ENCODE measurements at regions not wholly inside any gene's neighbourhood (a gene's known extent, or its start where the extent isn't known, plus 50 kb on each side); places are given as distances from the start of the nearest gene placed in this dataset.

DNA sequence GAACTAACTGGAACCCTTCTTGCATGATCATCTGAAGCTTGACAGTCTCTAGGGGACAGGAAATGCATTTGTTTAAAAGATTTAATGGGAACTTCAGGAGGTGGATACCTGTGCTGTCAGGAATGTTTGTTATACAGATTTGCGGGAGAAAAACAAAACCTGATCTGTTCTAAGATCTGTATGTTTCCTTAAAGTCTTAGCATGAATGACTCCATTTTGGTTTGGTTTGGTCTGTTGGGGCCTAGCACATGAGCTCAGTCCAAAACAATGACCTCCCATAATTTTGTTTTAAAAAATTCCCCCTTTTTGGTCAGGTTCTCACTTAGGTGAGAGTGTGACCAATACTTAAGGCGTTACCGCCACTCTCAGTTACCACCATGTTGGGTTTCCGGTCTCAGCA, 138.7 kb downstream of the AKR1D1 start:
- Histone ChIP-seq H2AFZ (ENCODE audit: control insufficient read depth, low read depth, low read length) (no peak overlapping the region), H3K79me2 (ENCODE audit: control insufficient read depth, insufficient read depth, low read length) (no peaks in the 10 kb centered on the region), H3K9me3 (replicated peaks; ENCODE audit: control insufficient read depth, insufficient read depth, low read length) (no peaks in the 10 kb centered on the region), H3K4me3 (no peak overlapping the region), H3K36me3 (ENCODE audit: control insufficient read depth in 2 of 2, insufficient read depth in 2 of 2, low read length in 1 of 2) (no peaks in the 10 kb centered on the region), H3K4me2 (ENCODE audit: control insufficient read depth, insufficient read depth) (no peak overlapping the region), H3K27me3 (replicated peaks in 1 of 2; ENCODE audit: control insufficient read depth in 2 of 2, insufficient read depth in 2 of 2, low read length in 1 of 2) (no peaks in the 10 kb centered on the region), H4K20me1 (ENCODE audit: control insufficient read depth, insufficient read depth) (no peaks in the 10 kb centered on the region), H3K4me1 (ENCODE audit: control insufficient read depth, insufficient read depth, low read length) (no peaks in the 10 kb centered on the region), H3K27ac (ENCODE audit: control insufficient read depth, insufficient read depth) (no peak overlapping the region), H3K9ac (ENCODE audit: control insufficient read depth, insufficient read depth, low read length) (no peak overlapping the region)
- no TSS peak for BruUV-seq (replicated peaks)
- ChIA-PET POLR2A (no interaction called here), CTCF (interaction anchor here (1.0 kb wide), 1 partner anchor 53 kb away, joined by 3 read pairs; no protein-coding TSS in a partner anchor), RAD21 (ENCODE audit: unreplicated experiment) (no interaction called here), SMC1A (ENCODE audit: uncharacterized antibody, unreplicated experiment) (no interaction called here)
- intact Hi-C loops (cut with micrococcal nuclease; ENCODE audit: unreplicated experiment) (no loop called here), in situ Hi-C loops (cut with MboI) (no loop called here)
- no peak for DNase-seq (ENCODE audit: low read depth, low spot score)
- WGBS (ENCODE audit: insufficient coverage, insufficient replicate concordance, low lambda C conversion rate, missing lambda C conversion rate), result 59% methylated on average over 4 of the region's 4 CpGs
- ATAC-seq, result no peak
- FAIRE-seq, result no peak
- TF ChIP-seq, protein P1, sequence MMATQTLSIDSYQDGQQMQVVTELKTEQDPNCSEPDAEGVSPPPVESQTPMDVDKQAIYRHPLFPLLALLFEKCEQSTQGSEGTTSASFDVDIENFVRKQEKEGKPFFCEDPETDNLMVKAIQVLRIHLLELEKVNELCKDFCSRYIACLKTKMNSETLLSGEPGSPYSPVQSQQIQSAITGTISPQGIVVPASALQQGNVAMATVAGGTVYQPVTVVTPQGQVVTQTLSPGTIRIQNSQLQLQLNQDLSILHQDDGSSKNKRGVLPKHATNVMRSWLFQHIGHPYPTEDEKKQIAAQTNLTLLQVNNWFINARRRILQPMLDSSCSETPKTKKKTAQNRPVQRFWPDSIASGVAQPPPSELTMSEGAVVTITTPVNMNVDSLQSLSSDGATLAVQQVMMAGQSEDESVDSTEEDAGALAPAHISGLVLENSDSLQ (IDR thresholded peaks at IDR 0.05), result no peak
- TF ChIP-seq ZBTB4 (CRISPR knock-in tag; IDR thresholded peaks at IDR 0.05) (no peak), HDGF (IDR thresholded peaks at IDR 0.05) (no peak), ZNF384 (IDR thresholded peaks at IDR 0.05; ENCODE audit: borderline replicate concordance, low read depth, low read length) (no peak), CBFB (IDR thresholded peaks at IDR 0.05; ENCODE audit: low read depth) (no peak), CHD2 (IDR thresholded peaks at IDR 0.05; ENCODE audit: borderline replicate concordance, low read depth, low read length) (no peak), NFYB (IDR thresholded peaks at IDR 0.05; ENCODE audit: insufficient read depth, low read depth, low read length) (no peak), TCF12 (IDR thresholded peaks at IDR 0.05; ENCODE audit: low read depth, low read length) (no peak), CBX3 (IDR thresholded peaks at IDR 0.05; ENCODE audit: borderline replicate concordance, low read depth) (no peak), ZNF24 (IDR thresholded peaks at IDR 0.05) (no peak), POLR2A (IDR thresholded peaks at IDR 0.05; ENCODE audit: low read depth, low read length) (no peak), ZNF207 (IDR thresholded peaks at IDR 0.05; ENCODE audit: borderline replicate concordance) (no peak)
- TF ChIP-seq, protein P2, sequence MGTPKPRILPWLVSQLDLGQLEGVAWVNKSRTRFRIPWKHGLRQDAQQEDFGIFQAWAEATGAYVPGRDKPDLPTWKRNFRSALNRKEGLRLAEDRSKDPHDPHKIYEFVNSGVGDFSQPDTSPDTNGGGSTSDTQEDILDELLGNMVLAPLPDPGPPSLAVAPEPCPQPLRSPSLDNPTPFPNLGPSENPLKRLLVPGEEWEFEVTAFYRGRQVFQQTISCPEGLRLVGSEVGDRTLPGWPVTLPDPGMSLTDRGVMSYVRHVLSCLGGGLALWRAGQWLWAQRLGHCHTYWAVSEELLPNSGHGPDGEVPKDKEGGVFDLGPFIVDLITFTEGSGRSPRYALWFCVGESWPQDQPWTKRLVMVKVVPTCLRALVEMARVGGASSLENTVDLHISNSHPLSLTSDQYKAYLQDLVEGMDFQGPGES (IDR thresholded peaks at IDR 0.05), result no peak
- TF ChIP-seq, protein P3, sequence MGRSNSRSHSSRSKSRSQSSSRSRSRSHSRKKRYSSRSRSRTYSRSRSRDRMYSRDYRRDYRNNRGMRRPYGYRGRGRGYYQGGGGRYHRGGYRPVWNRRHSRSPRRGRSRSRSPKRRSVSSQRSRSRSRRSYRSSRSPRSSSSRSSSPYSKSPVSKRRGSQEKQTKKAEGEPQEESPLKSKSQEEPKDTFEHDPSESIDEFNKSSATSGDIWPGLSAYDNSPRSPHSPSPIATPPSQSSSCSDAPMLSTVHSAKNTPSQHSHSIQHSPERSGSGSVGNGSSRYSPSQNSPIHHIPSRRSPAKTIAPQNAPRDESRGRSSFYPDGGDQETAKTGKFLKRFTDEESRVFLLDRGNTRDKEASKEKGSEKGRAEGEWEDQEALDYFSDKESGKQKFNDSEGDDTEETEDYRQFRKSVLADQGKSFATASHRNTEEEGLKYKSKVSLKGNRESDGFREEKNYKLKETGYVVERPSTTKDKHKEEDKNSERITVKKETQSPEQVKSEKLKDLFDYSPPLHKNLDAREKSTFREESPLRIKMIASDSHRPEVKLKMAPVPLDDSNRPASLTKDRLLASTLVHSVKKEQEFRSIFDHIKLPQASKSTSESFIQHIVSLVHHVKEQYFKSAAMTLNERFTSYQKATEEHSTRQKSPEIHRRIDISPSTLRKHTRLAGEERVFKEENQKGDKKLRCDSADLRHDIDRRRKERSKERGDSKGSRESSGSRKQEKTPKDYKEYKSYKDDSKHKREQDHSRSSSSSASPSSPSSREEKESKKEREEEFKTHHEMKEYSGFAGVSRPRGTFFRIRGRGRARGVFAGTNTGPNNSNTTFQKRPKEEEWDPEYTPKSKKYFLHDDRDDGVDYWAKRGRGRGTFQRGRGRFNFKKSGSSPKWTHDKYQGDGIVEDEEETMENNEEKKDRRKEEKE (IDR thresholded peaks at IDR 0.05), result no peak
- TF ChIP-seq, protein P4, sequence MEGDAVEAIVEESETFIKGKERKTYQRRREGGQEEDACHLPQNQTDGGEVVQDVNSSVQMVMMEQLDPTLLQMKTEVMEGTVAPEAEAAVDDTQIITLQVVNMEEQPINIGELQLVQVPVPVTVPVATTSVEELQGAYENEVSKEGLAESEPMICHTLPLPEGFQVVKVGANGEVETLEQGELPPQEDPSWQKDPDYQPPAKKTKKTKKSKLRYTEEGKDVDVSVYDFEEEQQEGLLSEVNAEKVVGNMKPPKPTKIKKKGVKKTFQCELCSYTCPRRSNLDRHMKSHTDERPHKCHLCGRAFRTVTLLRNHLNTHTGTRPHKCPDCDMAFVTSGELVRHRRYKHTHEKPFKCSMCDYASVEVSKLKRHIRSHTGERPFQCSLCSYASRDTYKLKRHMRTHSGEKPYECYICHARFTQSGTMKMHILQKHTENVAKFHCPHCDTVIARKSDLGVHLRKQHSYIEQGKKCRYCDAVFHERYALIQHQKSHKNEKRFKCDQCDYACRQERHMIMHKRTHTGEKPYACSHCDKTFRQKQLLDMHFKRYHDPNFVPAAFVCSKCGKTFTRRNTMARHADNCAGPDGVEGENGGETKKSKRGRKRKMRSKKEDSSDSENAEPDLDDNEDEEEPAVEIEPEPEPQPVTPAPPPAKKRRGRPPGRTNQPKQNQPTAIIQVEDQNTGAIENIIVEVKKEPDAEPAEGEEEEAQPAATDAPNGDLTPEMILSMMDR (IDR thresholded peaks at IDR 0.05 in 2 of 3, conservative IDR thresholded peaks at IDR 0.05 in 1 of 3; ENCODE audit: control insufficient read depth in 2 of 3, extremely low read depth in 1 of 3, insufficient read depth in 1 of 3, low read depth in 3 of 3, low read length in 3 of 3), result no peak
